ENCODE measurements at regions not wholly inside any gene's neighbourhood (a gene's known extent, or its start where the extent isn't known, plus 50 kb on each side); places are given as distances from the start of the nearest gene placed in this dataset.

DNA sequence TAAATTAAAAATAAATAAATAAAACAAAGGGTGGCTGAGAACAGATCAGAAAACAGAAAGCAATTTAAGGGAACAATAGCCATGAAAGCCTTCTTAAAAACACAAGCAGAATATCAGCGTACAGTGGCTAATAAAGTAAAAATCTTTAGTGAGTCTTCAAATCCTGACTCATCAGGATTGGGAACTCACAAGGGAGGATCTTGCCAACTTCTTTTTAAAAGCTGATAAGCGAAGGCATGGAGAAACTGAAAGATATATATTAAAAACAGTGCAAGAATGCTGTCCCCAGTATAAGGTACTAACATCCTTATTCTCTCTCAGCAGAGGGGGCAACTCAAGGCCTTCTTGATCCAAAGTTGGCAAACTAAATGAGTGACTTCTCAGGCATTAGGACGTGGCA, 180.1 kb downstream of the DHX15 start:
- TF ChIP-seq ZNF232 (CRISPR knock-in tag; IDR thresholded peaks at IDR 0.05): no peak
- TF ChIP-seq, protein P1, sequence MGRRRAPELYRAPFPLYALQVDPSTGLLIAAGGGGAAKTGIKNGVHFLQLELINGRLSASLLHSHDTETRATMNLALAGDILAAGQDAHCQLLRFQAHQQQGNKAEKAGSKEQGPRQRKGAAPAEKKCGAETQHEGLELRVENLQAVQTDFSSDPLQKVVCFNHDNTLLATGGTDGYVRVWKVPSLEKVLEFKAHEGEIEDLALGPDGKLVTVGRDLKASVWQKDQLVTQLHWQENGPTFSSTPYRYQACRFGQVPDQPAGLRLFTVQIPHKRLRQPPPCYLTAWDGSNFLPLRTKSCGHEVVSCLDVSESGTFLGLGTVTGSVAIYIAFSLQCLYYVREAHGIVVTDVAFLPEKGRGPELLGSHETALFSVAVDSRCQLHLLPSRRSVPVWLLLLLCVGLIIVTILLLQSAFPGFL (CRISPR knock-in tag; IDR thresholded peaks at IDR 0.05; ENCODE audit: borderline replicate concordance): no peak
- TF ChIP-seq, protein P2, sequence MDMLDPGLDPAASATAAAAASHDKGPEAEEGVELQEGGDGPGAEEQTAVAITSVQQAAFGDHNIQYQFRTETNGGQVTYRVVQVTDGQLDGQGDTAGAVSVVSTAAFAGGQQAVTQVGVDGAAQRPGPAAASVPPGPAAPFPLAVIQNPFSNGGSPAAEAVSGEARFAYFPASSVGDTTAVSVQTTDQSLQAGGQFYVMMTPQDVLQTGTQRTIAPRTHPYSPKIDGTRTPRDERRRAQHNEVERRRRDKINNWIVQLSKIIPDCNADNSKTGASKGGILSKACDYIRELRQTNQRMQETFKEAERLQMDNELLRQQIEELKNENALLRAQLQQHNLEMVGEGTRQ (CRISPR knock-in tag; IDR thresholded peaks at IDR 0.05): no peak
- TF ChIP-seq, protein P3, sequence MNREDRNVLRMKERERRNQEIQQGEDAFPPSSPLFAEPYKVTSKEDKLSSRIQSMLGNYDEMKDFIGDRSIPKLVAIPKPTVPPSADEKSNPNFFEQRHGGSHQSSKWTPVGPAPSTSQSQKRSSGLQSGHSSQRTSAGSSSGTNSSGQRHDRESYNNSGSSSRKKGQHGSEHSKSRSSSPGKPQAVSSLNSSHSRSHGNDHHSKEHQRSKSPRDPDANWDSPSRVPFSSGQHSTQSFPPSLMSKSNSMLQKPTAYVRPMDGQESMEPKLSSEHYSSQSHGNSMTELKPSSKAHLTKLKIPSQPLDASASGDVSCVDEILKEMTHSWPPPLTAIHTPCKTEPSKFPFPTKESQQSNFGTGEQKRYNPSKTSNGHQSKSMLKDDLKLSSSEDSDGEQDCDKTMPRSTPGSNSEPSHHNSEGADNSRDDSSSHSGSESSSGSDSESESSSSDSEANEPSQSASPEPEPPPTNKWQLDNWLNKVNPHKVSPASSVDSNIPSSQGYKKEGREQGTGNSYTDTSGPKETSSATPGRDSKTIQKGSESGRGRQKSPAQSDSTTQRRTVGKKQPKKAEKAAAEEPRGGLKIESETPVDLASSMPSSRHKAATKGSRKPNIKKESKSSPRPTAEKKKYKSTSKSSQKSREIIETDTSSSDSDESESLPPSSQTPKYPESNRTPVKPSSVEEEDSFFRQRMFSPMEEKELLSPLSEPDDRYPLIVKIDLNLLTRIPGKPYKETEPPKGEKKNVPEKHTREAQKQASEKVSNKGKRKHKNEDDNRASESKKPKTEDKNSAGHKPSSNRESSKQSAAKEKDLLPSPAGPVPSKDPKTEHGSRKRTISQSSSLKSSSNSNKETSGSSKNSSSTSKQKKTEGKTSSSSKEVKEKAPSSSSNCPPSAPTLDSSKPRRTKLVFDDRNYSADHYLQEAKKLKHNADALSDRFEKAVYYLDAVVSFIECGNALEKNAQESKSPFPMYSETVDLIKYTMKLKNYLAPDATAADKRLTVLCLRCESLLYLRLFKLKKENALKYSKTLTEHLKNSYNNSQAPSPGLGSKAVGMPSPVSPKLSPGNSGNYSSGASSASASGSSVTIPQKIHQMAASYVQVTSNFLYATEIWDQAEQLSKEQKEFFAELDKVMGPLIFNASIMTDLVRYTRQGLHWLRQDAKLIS (CRISPR knock-in tag; IDR thresholded peaks at IDR 0.05; ENCODE audit: borderline replicate concordance): no peak
- no peak for TF ChIP-seq NR1H2 (CRISPR knock-in tag; IDR thresholded peaks at IDR 0.05)
- TF ChIP-seq CTCF (IDR thresholded peaks at IDR 0.05): no peak
- no peak for TF ChIP-seq HMGXB4 (CRISPR knock-in tag; IDR thresholded peaks at IDR 0.05)
- no peak for TF ChIP-seq ETV6 (CRISPR knock-in tag; IDR thresholded peaks at IDR 0.05)
- no peak for TF ChIP-seq PRRX2 (CRISPR knock-in tag; IDR thresholded peaks at IDR 0.05)
- TF ChIP-seq, protein P4, sequence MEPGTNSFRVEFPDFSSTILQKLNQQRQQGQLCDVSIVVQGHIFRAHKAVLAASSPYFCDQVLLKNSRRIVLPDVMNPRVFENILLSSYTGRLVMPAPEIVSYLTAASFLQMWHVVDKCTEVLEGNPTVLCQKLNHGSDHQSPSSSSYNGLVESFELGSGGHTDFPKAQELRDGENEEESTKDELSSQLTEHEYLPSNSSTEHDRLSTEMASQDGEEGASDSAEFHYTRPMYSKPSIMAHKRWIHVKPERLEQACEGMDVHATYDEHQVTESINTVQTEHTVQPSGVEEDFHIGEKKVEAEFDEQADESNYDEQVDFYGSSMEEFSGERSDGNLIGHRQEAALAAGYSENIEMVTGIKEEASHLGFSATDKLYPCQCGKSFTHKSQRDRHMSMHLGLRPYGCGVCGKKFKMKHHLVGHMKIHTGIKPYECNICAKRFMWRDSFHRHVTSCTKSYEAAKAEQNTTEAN (CRISPR knock-in tag; IDR thresholded peaks at IDR 0.05): no peak
- TF ChIP-seq NFYB (CRISPR knock-in tag; conservative IDR thresholded peaks at IDR 0.05; ENCODE audit: low read depth): no peak
- TF ChIP-seq MLX (CRISPR knock-in tag; IDR thresholded peaks at IDR 0.05): no peak
- TF ChIP-seq, protein P5, sequence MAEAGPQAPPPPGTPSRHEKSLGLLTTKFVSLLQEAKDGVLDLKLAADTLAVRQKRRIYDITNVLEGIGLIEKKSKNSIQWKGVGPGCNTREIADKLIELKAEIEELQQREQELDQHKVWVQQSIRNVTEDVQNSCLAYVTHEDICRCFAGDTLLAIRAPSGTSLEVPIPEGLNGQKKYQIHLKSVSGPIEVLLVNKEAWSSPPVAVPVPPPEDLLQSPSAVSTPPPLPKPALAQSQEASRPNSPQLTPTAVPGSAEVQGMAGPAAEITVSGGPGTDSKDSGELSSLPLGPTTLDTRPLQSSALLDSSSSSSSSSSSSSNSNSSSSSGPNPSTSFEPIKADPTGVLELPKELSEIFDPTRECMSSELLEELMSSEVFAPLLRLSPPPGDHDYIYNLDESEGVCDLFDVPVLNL (CRISPR knock-in tag; IDR thresholded peaks at IDR 0.05; ENCODE audit: borderline replicate concordance, low read depth): no peak
- TF ChIP-seq FOXP1 (CRISPR knock-in tag; IDR thresholded peaks at IDR 0.05; ENCODE audit: borderline replicate concordance): no peak
